Lower lobe of right lung (tissue), 2 donors: ENCODE measurements at regions not wholly inside any gene's neighbourhood (a gene's known extent, or its start where the extent isn't known, plus 50 kb on each side); places are given as distances from the start of the nearest gene placed in this dataset.

Experiments
- ATAC-seq, 2 donors: fragments of 200-7000 bp; cut with Tn5 transposase; one replicate each; pipeline ENCODE4 v1.9.1; 2020 to 2022; ENCODE audit warnings: mild to moderate bottlenecking in 2 of 2, moderate library complexity in 2 of 2
- DNase-seq: peaks from one replicate; pipeline ENCODE4 v3.0.0-alpha.2; 2020
- H3K27ac ChIP-seq: fragments of 200-600 bp; one replicate; pipeline ENCODE4 v1.8.0; 2022
- H3K27me3 ChIP-seq: fragments of 200-600 bp; one replicate; pipeline ENCODE4 v1.8.0; 2022; ENCODE audit warnings: low read depth
- H3K36me3 ChIP-seq: fragments of 200-600 bp; one replicate; pipeline ENCODE4 v1.8.0; 2022; ENCODE audit warnings: mild to moderate bottlenecking
- H3K4me1 ChIP-seq: fragments of 200-600 bp; one replicate; pipeline ENCODE4 v1.8.0; 2022
- H3K4me3 ChIP-seq: fragments of 200-600 bp; one replicate; pipeline ENCODE4 v1.8.0; 2022; ENCODE audit warnings: mild to moderate bottlenecking
- H3K9me3 ChIP-seq: fragments of 200-600 bp; one replicate; pipeline ENCODE4 v1.8.0; 2022
- intact Hi-C: fragments of 100-400 bp; cut with DNase I; formaldehyde crosslinking; loops from one replicate; pipeline ENCODE4 v1.11.0; 2022
- TF ChIP-seq, protein P1 (sequence below): fragments of 200-600 bp; IDR thresholded peaks from one replicate; pipeline ENCODE4 v1.8.0; 2022; ENCODE audit warnings: antibody characterized with exemption, mild to moderate bottlenecking
- donor health status: DM: no; HTN: yes; CAD: no; lungs with severe emphysema.

DNA sequence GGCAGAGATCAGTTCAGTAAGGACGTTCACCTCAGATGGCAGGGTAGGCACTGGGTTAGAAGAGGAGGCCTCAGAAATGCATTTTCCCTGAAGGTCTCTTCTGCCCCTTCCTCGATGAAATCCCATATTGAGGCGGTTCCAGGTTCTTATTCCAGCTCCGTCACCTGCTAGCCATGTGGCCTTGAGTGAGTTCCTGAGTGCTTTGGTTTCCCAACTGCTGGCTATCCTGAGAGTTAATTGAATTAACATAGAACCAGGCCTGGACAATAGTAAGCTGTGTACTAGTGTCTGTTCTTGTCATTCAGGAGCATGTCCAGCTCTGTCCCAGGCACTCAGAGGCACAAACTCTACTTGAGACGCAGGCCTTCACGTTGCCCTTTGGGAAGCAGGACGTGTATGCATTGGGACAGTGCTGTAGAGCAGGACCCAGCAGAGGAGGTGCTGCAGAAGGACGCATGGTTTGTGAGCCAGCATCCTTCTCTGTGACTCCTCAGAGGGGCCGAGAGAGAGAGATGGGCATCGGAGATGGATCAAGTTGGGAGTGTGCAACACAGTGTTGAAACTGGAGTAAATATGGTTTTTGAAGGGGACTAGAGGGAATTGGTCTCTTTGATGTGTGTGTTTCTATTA lies 114.2 kb downstream of the ASB7 start:
- H3K27me3 ChIP-seq, result no peaks in the 10 kb centered on the region
- DNase-seq (no peak), ATAC-seq (no peak)
- no peak overlapping the region for H3K27ac ChIP-seq
- TF ChIP-seq, protein P1, sequence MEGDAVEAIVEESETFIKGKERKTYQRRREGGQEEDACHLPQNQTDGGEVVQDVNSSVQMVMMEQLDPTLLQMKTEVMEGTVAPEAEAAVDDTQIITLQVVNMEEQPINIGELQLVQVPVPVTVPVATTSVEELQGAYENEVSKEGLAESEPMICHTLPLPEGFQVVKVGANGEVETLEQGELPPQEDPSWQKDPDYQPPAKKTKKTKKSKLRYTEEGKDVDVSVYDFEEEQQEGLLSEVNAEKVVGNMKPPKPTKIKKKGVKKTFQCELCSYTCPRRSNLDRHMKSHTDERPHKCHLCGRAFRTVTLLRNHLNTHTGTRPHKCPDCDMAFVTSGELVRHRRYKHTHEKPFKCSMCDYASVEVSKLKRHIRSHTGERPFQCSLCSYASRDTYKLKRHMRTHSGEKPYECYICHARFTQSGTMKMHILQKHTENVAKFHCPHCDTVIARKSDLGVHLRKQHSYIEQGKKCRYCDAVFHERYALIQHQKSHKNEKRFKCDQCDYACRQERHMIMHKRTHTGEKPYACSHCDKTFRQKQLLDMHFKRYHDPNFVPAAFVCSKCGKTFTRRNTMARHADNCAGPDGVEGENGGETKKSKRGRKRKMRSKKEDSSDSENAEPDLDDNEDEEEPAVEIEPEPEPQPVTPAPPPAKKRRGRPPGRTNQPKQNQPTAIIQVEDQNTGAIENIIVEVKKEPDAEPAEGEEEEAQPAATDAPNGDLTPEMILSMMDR, result no peak
- intact Hi-C loops, result no loop called here
- H3K36me3 ChIP-seq, result no peaks in the 10 kb centered on the region
- no peak overlapping the region for H3K4me3 ChIP-seq
- H3K4me1 ChIP-seq, result peaks cover 53% of the 10 kb centered on the region
- H3K9me3 ChIP-seq, result no peaks in the 10 kb centered on the region

DNA sequence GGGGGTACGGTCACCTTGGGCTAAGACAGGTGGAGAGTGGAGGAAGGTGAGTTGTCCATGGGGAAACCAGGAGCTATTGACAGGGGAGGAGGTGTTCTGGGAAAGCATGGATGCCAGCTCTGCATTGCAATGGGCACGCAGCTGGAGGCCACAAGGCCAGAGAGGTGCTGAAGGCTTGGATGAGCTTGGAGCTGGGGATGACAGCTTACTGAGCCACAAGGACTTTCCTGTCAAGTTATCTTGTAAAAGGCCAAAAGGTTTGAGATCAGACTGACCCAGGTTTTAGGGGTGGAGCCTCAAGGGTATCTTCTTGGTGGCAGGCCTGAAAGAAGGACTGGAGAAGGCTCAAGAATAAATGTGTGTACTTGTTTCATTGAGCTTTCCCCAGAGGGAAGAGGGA lies 115.2 kb downstream of the ASB7 start:
- peaks cover 50% of the 10 kb centered on the region for H3K4me1 ChIP-seq
- intact Hi-C loops, result no loop called here
- no peak overlapping the region for H3K27ac ChIP-seq
- no peaks in the 10 kb centered on the region for H3K36me3 ChIP-seq
- no peak for DNase-seq
- no peaks in the 10 kb centered on the region for H3K27me3 ChIP-seq
- no peak overlapping the region for H3K4me3 ChIP-seq
- H3K9me3 ChIP-seq, result no peaks in the 10 kb centered on the region
- TF ChIP-seq, protein P1, result no peak
- ATAC-seq, result no peak

DNA sequence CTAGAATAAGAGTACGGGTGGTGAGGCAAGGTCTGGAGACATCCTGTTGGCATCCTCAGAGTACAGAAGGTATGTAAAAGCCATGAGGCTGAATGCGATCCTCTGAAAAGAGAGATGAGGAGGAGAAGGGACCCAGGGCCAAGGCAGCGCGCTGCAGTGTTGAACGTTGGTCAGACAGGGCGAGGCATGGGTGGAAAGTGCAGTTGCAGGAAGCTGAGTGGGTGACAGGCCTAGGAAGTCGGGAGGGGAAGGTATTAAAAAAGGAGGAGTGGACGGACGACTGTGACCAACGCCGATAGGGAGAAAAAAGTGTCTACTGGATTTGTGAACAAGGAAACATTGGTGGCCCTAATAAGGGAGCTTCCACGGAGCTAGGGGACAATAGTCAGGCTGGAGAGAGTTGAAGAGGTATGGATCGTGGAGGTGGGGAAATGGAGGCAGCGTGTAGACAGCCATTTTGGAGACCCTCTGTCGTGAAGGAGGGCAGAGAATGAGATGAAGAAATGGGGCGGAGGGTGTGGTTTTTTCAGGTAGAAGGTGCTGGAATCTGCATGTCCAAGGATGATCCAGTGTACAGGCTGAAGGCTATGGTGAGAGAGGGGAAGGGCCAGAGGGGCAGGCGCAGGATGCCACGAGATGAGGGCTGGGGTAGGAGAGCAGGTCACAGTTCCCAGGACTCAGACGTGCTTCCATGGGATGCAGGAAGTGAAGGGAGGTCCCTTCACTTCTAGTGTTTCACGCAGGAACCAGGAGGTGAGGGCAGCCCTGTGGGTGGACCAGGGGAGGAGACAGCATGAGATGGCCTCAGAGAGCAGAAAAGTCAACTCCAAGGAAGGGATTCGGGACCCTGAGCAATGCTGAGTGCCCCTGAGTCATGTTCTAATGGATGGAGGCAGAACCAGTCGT lies 115.9 kb downstream of the ASB7 start:
- DNase-seq, result no peak
- ATAC-seq, result no peak
- no peak overlapping the region for H3K27ac ChIP-seq

DNA sequence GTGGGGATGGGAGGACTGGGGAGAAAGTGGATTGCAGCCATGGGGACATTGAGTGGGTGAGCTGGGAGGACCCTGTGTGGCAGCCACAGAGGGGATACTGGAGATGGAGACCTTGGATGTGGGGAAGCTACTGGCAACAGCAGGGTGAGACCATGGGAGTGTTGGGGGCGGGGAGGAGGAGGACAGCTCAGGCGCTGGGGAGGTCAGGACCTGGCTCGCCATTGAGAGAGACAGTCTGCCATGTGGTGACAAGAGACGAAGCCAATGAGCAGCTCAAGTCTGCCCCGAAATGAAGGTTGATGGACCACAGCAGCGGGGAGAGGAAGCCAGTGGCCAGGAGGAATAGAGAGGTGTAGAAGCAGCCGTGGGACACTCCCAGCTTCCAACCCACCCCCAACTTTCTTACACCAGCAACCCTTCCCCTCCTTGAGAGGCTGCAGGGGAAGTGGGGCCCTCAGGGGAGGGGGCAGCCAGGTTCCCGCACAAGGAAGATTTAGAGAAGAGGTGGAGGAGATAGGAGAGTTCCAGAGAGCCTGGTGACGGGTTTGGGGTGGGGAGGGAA lies 118.1 kb downstream of the ASB7 start:
- Histone ChIP-seq H3K36me3 (no peaks in the 10 kb centered on the region), H3K9me3 (no peaks in the 10 kb centered on the region), H3K27me3 (no peaks in the 10 kb centered on the region), H3K4me1 (peaks cover 25% of the 10 kb centered on the region), H3K4me3 (no peak overlapping the region), H3K27ac (no peak overlapping the region)
- intact Hi-C loops, result no loop called here
- TF ChIP-seq, protein P1, result no peak
- ATAC-seq (no peak), DNase-seq (no peak)

More for the DNA sequence above, 115.9 kb downstream of the ASB7 start:
- H3K27me3 ChIP-seq, result no peaks in the 10 kb centered on the region
- intact Hi-C loops, result no loop called here
- no peaks in the 10 kb centered on the region for H3K9me3 ChIP-seq
- H3K4me1 ChIP-seq, result peaks cover 46% of the 10 kb centered on the region
- H3K4me3 ChIP-seq, result no peak overlapping the region
- TF ChIP-seq, protein P1, result no peak
- H3K36me3 ChIP-seq, result no peaks in the 10 kb centered on the region

DNA sequence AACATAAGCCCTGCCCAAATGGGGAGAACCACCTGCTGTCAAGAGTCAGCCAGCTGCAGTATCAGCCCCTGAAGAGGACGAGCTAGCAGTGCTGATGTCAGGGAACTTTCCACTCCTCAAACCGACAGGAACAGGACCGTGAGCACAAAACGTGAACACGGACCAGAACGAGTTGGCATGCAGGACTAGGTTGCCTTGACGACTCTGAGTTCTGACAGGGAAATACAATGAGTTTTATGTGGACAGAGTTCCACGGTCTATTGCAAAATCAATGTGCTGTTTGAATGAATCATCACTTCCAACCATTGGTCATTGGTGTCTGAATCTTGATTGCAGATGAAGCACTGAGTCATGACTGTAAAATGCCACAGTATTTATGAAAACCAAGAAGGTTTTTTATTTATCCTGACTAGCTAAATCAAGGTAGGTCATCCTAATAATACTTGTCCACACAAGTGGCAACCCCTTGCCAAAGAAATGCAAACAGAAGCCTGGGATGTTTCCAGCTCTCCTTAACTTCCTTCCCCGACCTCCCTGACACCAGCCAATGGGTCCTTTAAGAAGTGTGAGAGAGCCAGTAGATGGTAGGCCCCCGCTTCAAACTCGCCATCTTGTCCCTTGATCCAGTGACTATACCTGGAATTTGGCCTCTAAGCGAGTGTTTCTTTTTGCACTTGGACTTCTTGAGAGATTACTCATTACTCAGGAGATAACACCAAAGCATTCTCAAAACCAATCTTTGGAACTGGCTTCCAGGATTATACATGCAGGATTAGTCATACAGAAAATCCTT lies 119.6 kb downstream of the ASB7 start:
- intact Hi-C loops, result no loop called here
- DNase-seq (peak; percentile 73), ATAC-seq (peak; percentile 89 to 91)
- Histone ChIP-seq H3K36me3 (no peaks in the 10 kb centered on the region), H3K4me1 (peaks cover 13% of the 10 kb centered on the region), H3K27ac (peak overlapping the region; percentile 79), H3K4me3 (no peak overlapping the region), H3K27me3 (no peaks in the 10 kb centered on the region), H3K9me3 (no peaks in the 10 kb centered on the region)
- TF ChIP-seq, protein P1, result no peak
